Glomerular endothelial cell (primary cell): ENCODE measurements at regions not wholly inside any gene's neighbourhood (a gene's known extent, or its start where the extent isn't known, plus 50 kb on each side); places are given as distances from the start of the nearest gene placed in this dataset.

Experiments used
- DNase-seq: peaks from one replicate; pipeline ENCODE4 v3.0.0-alpha.2; 2011; ENCODE audit warnings: low read depth, low spot score; ENCODE audit errors: extremely low read depth

DNA sequence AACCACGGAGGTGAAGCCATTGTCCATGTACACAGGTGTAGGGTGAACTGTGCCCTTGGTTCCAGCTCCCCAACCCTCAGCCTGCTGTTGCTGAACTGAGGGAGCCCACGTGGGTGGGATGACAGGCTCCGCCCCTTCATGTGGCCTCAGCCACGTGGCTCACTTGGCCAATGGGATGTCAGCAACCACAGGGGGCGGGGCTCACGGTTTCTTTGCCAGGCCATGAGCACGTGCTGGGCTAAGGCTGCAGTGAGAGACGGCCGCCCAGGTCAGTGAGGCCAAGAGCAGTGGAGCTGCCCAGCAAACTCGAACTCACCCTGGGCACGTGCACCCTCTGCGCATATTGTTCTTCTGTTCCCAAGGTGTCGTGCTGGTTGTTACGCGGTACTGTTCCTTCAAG is 282.6 kb downstream of the IRF8 start:
- no peak for DNase-seq

DNA sequence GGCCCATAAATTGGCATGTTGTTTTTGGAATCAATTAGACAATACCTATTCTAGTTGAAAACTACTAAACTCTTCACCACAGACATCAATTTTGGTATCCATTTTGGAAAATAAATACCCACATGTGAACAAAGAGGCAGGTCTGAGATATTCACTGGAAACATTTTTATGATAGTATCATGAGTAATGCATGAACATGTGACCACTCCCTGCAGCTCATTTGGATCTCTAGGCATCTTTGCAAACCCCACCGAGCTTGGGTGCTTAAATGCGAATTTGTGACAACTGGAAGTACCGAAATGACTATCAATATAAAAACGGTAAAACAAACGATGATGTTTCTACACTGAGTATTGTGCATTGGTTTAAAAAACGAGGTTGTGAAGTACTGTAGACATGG is 285.2 kb downstream of the IRF8 start:
- DNase-seq: no peak

DNA sequence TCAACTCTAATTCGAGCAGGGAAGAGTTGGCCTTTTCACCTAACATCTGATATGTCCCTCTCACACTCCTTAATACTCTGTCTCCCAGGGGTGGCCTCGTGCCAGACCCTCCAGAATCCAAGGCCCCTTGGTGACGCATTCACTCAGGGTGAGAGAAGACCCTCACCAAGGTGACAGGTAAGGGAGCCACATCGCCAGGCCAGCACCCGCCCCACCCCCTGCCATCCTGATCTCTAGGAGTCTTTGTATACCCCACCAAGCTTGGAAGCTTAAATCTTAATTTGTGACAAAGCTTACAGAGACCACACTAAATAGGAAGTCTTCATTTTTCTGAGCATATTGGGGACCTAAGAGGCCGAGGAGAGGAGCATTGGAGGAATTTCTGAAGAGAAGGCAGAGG is 286.1 kb downstream of the IRF8 start:
- no peak for DNase-seq

DNA sequence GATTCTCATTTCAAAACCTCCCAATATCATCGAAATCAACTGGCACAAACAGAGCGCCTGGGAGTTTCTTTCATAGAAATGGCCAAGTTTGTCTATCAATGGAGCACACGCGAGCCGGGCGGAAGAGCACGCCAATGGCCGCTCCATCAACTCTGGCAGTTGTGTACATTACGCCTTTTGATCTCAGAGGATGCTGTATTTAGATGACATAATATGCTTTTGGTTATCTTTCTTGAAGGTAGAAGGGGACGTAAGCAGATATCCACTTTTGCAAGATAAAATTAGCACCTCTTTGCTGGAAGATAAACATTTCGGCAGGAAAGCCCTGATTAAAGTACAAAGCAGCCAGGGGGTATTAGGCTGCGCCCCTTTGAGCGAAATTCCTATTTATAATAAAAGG is 287.4 kb downstream of the IRF8 start:
- no peak for DNase-seq

DNA sequence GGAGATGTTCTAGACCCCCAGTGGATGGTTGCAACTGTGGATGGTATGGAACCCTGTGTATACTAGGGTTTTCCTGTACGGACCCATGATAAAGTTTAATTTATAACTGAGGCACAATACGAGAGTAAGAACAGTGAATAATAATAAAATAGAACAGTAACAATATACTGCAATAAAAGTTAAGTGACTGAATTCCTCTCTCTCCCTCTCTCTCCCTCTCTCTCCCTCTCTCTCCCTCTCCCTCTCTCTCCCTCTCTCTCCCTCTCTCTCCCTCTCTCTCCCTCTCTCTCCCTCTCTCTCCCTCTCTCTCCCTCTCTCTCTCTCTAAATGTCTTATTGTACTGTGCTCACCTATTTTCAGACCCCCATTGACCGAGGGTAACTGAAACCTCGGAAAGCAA is 291.0 kb downstream of the IRF8 start:
- no peak for DNase-seq

DNA sequence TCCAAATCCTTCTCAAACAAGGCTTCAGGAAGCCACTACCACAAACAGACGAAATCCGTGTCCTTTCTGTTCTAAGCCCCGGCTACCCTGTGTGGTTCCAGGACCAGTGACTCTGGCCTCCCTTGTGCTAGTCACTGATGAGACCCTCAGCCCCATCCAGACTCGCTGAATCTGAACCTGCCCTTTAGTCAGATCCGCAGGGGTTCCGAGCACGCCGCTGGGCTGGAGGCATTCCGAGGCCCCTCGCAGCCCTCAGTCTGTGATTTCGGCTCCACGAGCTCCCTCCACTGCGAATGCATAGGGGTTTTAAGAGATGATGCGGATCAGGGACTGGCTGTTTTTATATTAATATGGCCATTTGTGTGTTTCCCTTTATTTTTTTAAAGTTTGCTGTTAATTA is 292.7 kb downstream of the IRF8 start:
- no peak for DNase-seq

DNA sequence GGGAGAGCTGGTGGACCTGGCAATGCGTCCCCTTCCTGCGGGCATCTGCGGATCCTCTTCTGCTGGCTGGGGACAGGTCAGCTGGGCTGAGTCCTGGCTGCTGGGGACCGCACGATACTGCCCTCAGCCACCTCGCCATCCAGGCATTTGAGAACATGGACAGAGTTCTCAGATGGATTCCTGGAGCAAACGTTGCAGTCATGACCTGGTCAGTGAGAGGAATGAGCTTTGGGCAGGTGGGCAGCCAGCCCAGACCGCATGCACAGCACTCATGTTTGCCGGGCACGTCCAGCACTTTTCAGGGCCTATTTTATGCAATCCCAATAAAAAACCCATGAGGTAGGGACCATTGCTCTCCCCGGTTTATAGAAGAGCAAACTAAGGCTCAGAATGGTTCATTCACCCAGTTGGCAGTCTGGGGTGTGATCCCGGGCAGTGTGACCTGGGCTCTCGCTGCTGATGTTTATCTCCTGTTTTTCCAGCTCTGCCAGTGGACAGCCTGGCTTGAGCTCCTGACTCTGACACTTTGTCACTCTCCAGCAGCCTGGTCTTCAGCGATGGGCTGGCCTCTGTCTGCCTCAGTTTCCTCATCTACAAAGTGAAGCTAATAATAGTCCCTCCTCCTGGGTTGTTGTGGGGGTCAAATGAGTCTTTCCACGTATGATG is 294.7 kb downstream of the IRF8 start:
- DNase-seq: no peak

DNA sequence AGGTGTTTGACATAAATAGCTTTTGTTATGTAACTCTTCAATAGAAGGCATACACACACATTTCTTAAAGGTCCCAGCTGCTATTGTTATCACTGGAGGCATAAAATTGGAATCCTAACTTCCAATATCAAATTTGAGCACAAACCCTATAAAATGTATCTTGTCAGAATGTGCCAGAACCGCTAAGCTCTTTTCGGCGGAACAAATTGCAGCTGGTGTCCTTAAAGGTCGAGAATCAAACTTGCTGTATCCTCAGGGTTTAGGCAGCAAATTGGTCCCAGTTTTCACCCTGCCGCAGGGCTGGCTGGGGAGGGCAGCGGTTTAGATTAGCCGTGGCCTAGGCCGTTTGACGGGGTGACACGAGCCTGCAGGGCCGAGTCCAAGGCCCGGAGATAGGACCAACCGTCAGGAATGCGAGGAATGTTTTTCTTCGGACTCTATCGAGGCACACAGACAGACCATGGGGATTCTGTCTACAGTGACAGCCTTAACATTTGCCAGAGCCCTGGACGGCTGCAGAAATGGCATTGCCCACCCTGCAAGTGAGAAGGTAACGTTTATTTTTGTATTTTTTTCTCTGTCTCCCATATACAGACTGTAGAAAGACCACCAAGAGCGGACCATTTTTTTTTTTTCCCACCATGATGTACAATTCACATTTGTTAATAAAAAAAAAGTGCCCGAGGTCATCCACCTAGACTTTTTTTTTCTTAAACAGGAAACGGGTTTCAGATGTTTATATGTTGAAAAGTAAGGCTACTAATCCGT is 297.1 kb downstream of the IRF8 start:
- DNase-seq: no peak

DNA sequence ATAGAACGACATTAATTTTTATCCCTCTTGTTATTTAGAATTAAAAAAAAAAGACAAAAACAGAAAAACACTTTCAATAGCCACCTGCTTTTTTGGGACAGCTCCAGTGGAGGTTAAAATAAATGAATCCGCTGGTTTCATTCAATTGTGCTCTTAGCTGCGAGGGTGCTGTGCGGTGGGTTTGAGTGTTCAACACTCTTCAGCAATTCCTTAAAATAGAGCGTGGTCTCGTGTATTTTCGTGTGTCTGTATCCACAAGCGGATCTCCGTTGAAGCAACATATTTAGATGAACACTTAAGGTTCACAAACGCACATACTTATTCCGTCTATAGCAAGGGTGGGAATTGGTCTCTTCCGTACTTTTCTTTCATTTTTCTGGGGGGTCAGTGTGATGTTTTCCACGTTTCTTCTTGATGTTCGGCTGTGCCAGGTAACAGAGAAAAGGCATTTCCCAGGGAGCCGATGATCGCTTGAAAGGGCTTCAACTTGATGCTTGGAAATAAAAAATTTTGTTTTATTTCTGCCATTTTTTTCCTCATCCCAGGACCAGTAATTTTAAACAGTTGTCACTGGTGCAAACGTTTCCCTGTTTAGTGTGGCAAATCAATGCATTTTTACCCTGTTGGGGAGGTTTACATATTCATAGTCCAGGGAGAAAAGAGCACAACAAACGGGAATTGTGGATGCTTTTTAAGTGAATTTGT is 297.9 kb downstream of the IRF8 start:
- DNase-seq: no peak

DNA sequence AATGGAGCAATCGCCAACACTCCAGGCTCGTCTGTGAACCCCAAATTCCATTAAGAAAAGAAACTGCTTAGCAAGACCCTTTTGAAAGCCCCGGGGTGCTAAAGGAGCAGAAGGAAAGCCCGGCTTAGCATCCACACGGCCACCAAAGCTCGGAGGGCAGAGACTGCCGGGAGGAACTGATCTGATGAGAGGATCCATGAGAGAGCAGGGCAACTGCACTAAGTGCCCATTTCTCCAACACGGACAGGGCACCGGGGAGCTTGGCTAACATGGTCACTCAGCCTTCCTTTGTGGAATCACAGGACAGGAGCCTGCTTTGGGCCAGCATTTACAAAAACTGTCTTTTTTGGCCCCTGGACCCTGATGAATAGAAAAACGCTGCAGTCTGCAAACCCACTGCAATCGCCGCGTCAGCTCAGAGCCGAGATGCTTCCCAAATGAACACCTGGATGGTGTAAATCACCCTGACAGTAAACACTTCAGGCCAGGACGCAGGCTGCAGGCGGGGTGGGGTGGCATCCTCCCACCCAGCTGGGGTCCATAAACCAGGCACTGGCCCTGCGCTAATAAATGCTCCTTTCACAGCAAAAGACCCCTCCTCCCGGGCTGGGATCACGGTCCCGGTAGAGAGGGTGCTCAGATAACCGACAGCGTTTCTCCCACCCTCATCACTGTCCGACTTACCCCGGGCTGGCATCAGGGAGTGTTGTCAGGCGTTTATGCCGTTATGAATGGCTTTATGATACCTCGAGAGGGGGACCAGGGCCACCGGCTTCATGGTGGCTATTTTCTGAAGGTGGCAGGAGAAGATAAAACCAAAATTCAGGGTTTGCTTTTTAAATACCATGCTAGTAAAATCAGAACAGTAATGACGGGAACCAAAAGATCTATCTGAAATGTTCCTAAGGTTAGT is 299.5 kb downstream of the IRF8 start:
- no peak for DNase-seq

DNA sequence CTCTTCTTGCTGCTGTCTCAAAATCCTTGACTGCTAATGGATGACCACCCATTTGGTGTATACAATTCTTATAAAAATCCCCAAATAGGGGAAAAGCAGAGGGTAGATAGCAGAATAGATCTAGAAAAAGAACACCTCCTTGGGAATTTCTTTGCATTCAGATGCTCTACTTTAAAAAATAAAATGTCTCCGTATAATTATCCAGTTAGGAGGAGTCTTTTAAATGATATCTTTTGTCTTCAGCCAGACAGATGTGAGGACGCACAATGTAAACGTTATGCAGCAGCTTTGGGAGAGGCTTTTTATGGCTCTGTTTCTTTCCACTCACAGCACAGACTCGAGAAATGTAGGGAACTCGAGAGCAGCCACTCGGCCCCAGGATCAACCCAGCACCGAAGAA is 300.2 kb downstream of the IRF8 start:
- DNase-seq: no peak

DNA sequence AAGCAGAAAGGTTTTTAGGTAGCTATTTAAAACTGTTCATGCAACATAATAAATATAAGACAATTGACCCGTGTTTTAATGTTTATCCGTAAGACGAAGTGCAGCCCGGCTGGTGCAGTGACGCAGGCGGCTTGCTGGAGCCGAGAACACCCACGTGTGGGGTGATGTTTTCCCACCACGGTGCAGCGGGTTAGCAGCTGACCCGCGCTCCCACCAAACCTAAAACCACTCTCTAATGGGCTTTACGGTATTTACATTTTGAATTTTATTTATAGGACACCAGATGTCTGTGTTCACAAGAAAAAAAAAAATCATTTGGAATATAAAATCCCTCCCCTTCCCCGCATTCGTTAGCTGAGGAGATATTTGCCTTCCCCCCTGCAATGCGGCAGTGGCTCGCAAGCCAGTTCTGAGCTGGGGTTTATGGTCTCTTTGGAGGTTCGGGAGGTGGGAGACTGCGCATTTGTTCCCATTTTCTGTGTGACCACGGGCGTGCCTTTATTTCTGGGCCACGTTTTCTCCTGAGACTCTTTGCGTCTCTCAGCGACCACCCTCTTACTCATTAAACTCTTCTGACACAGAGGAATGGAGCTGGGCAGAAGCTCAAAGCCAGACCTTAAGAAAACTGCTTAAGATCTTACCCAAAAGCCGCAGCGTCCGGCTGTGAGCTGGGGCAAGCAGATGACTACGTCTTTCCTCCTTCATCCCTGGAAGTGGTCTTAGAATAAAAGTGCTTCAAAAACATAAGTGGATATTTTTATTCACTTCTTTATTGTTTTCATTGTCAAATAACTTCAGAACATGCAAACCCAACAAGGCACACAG is 301.1 kb downstream of the IRF8 start:
- DNase-seq: no peak

DNA sequence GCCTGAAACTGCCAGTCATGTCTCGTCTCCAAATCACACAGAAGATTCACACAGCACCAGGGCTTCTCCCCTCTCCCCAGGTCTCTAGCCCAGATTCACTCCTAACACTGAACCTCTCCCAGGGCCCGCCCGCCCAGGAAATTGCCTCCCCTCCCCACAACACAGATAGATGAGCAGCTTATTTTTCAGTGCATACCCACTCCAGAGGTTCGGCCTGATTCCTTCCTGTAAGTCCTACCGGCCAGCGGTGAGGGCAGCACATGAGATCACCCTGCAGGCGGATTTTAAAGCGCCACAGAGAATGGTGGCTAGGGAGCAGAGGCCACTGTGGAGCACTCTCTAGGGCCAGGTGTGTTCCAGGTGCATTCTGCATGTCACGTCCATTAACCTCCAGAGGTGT is 301.8 kb downstream of the IRF8 start:
- no peak for DNase-seq

DNA sequence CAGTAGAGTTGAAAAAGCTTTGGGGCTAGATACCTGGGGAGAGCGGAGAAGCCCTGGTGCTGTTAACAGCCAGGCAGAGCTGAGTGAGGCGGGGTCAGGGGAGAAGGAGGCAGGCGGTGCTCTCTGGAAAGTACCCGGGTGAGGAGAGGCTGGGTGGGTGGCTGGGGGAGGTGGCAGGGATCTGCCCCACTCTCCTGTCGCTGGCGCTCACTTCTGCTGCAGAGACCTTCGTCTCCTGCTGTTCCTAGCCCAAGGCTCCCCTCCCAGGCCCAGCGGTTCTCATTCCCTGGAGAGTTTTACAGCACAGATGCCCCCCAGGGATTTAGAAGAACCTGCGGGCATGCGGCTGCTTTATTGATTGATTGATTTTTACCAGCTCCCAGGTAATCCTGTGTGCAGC is 302.8 kb downstream of the IRF8 start:
- no peak for DNase-seq

DNA sequence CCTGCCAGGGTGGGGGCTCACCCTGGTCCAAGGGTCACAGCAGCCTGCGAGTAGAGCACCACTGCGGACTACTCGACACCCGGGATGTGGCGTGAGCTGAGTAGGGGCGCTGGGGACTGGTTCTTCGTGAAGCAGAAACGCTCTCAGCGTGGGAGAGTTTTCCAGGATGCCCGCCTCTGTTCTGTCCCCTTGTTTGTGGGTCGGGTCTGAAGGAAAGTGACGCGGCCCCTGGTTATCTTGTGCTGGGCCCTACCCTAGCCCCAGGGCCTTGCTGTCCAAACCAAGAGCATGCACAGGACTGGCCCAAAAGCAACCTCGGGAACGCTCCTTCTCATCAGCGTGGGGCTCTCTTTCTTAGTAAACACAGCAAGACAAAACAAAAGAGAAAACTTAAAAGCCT is 303.3 kb downstream of the IRF8 start:
- no peak for DNase-seq

DNA sequence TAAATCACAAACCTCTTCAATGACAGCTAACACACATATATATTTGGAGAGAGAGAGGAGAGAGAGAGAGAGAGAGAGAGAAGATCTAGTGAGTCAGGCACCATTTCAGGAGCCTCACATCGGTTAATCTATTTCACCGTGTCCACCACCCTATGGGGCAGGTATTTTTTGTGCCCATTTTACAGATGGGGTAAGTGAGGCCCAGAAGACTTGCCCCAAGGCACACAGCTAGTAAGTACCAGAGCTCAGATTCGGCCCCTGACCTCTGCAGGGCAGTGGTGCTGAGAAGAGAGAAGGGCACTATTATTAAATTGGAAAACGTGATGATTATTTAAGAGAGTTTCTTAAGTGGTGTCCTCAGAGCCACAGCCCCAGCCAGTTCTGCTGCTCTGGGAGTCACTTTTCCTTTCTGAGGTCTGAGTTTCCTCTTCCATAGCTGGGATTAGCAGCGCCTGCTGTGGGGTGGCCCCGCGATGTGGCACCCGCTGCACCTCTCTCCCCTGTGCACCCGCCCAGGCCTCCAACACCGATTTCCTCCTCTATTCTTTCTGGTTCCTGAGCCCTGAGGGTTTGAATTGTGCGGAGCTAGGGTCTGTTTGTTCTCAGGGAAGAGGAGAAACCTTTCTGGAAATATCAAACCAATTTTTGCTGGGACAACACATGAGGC is 303.9 kb downstream of the IRF8 start:
- no peak for DNase-seq

DNA sequence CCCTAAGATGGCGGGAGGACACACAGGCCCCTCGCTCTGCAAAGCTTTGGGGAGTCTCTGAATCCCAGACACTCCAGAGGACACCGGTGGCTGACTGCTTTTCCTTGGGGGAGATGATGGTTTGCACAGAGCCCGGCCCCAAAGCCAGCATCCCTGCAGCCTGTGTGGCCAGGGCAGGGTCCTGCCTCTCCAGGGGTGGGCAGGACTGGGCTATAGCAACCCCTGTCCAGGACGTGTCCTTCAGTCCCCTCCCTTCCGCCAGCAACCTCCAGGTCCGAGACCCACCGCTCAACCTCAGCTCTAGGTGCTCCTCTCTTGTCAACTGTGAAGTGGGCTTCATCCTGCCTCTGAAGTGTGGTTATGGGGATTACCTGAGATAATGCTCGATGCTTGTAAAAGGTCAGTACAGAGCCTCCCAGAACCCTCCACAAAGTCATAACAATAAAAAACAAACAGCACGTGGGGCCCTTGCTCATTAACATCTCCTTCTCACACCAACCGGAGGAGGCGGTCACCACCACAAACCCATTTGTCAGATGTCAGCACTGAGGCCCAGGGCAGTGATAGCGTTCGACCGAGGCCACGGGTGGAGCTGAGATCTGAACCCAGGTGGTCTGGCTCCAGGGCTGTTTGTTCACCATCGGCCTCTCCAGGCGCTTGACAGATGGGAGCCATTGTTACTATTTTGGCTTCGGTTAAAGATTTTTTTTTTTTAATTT is 304.8 kb downstream of the IRF8 start:
- no peak for DNase-seq

DNA sequence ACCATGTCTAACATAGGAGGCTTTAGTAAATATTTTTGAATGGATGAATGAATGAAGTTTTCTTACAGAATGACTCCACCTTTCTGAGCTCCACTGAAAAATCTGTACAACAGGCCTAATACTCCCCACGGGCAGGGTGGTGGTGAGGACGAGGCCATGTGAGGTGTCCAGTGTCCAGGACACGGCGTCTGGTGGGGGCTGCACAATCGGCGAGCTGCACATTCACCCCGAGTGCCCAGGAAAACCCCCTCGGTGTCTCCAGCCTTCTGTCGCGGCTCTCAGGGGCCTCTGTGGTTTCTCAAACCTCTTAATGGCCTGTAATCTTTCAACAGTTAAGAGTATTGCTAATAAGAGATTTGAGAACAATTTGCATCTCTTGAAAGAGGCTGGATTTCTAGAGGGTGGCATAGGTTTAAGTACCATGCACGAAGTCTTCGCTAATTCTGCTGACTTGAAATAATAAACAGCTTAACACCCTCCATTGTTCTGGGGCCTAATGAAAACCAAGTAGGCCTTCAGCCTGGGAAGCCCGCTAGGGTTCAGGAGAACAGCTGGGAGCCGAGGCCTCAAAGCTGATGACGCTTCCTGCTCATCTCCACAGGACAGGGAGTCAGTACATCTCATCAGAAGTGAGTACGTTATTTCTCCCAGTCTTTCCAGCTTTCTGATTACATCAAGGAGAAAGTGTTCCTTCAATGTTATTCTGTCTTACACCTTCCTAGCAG is 304.6 kb upstream of the FOXF1 start:
- no peak for DNase-seq
